ENCODE measurements at regions not wholly inside any gene's neighbourhood (a gene's known extent, or its start where the extent isn't known, plus 50 kb on each side); places are given as distances from the start of the nearest gene placed in this dataset.
A peak's percentile ranks its signal among the peaks of the same experiment; 100 is the strongest.
"Not testable (repeated sequence)": the region's sequence is repeated elsewhere in the genome, so short reads cannot be mapped to it uniquely, and the experiment has no call there.

DNA sequence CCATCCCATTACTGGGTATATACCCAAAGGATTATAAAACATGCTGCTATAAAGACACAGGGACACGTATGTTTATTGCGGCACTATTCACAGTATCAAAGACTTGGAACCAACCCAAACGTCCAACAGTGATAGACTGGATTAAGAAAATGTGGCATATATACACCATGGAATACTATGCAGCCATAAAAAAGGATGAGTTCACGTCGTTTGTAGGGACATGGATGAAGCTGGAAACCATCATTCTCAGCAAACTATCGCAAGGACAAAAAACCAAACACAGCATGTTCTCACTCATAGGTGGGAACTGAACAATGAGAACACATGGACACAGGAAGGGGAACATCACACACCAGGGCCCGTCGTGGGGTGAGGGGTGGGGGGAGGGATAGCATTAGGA, 106.1 kb downstream of the CHD1L start:
- DNase-seq: not testable (repeated sequence)

DNA sequence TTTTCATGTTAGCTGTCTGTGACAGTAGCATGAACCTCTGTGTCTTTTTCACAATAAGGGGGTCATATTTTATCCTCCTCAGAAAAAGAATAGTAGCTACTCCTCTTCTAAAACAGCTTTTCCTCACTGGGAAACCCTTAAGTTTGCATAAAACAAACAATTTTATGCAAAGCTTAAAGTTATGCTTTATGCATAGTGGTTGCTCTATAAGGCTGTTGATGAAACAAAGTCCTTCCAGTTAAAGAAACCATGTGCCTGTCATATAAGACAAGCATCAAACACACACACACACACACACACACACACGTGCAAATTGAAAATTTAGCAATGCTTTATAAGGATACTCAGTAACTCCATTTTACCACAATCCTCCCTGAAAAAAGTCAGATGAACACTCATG, 107.0 kb downstream of the CHD1L start:
- no peak for DNase-seq

DNA sequence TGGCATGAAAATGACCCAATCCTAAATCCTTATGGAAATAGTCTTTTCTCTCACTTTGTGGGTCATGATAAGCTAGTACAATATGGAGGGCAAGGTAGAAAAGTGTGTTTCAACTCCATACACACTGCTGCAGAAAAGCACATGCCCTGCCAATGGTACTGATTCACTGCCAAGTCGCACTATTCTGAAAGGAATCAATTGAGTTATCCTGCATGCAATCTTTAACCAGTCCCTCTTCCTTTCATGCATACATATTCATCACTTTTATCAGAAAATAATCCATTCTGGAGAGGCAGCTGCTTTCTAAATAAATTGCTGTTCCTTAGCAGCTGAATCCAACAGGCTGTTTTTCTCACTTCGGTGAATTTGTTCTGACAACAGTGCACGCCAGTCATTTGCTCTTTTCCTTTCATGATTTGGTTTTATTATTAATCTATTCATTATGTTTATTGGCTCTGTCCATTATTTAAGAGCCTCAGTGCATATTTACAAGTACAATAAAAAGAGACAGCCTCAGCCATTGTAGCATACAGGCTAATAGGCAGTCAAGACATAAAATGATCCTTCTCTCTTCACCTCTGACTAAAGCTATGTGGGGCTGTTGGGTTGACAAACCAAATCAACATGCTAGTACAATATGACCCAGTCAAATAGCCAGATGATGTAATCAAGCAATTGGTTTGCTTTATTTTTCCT, 108.8 kb downstream of the CHD1L start:
- no peak for DNase-seq

DNA sequence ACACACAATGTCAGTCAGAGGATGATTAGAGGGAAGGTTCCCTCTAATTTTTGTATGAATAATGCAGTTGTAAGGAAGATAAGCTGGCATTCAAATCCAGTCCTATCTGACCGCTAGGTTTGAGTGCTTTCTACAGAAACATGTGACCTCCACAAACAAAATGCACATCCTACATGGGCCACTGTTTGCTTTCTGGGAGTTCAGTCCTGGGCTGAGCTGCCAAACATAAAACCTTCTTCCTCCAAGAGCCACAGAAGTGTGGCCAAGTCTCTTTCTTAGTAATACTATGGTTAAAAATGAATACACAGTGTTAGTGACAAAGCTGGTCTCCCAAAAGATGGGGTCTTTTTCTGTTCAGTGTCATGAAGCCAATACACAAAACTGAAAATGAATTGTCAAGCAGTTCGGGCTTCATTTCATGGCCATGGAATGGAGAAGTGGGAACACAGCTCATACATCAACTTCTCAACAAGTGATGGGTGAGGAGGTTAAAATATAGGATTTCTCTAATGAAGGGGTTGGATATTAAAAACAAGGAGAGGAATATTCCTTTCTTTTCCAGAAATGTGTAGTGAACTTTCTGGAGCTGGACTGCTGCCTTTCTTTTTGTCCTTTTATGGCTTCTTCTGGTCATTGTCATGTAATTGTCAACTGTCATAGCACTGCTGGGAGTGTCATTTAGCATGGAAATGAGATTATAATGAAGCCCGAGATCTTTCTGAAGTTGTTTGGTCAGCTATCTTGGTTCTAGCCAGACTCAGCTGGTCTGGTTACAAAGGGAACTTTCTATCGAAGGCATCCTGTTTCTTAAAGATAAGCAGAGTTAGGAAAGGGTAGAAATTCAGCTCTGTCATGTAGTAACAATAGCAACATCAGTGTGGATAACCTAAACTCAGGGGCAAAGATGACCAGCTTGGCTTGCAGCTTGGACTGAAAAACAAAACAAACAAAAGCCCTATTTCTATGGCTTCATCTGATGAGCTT, 135.1 kb downstream of the CHD1L start:
- DNase-seq: no peak

DNA sequence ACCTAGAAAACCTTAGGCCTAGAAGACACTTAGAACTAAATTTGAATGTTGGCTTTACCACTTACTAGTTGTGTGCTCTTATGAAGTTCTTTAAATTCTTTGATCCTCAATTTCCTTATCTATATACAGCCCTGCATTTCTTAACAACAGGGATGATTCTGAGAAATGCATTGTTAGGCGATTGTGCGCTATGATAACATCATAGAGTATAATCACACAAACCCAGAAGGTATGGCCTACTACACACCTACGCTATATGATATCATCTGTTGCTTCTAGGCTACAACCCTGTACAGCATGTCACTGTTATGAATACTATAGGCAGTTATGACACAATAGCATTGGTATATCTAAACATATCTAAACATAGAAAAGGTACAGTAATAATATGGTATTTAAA, 137.4 kb downstream of the CHD1L start:
- DNase-seq: no peak

DNA sequence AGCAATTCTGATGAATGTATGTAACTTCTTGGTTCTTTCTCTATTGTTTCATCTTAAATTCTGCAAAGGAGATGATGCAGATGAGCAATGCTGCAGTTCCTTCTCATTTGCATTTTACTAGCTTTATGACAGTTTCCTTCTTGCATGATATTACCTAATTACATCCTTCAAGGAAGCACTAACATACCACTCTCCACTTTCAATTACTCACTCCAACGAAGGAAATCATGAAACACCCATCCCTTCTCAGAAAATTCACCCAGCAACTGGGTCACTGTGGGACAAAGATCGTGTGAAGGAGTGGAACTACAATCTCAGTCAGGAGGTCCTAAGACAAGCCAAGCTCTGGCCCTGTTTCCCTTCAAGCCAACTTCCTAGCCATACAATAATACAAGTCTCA, 142.3 kb downstream of the CHD1L start:
- DNase-seq: no peak

DNA sequence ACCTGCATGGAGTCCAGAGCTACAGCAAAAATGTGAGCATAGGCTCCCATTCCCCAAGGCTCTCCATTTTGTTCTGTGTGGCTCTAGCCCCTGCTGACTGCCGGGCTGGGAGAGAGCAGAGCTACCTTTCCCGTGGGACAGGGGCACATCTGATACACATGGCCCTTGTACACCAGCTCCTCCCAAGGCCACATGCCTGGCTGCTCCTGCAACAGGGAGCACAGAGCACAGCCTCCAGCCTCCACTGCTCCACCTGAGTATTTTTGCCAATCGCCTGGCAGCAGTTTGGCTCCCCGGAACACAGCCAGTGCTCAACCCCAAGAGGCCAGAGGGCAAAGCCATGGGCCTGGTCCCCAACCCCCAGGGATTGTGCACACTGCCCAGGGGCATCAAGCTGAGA, 146.5 kb downstream of the CHD1L start:
- DNase-seq: no peak

DNA sequence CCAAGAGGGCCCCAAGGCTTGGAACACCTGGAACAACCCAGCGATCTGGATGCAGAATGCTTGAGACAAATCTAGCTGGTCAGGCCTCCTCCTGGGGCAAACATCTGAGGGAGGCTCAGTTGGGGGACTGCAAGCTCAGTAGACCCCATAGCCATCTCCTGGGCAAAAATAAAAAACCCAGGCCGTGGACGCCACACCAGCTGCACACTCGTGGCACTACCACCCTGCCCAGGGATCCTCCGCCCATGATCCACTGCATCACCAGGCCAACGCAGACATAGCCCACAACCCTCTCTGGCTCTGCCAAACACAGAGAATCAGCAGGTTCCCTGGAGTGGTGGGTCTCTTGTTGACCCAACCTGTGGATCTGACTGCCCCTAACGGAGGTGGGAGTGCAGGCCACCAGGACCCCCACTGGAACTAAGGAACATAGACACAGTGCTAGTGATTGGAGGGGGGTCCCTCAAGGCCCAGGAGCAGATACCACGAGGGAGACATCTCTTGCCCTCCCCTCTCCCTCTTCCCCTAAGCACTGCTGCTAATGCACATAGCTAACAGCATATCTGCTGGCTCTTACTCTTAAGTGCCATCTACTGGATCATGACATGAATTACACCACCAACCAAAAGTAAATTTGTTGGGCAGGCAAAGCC, 147.2 kb downstream of the CHD1L start:
- peak; percentile 65 to 71 for DNase-seq

DNA sequence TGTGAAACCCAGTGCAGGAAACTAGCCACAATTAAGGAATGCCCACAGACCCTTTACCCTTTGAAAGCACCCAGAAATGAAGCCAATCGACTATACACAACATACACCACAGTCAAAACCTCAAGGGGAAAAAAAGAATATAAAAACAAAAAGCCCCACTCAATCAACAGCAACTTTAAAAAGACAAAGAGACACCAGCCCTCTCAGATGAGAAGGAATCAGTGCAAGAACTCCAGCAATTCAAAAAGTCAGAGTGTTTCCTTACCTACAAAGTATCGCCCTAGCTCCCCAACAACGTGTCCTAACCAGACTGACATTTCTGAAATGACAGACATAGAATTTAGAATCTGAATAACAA, 147.7 kb downstream of the CHD1L start:
- DNase-seq: no peak

DNA sequence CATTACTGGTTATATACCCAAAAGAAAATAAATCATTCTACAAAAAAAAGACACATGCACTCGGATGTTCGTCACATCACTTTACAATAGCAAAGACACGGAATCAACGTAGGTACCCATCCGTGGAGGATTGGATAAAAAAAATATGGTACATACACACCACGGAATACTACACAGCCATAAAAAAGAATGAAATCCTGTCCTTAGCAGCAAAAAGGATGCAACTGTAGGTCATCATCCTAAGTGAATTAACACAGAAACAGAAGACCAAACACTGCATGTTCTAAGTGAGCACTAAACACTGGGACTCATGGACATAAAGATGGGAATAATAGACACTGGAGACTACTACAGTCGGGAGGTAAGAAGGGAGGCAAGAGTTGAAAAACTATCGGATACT, 148.6 kb downstream of the CHD1L start:
- no peak for DNase-seq

DNA sequence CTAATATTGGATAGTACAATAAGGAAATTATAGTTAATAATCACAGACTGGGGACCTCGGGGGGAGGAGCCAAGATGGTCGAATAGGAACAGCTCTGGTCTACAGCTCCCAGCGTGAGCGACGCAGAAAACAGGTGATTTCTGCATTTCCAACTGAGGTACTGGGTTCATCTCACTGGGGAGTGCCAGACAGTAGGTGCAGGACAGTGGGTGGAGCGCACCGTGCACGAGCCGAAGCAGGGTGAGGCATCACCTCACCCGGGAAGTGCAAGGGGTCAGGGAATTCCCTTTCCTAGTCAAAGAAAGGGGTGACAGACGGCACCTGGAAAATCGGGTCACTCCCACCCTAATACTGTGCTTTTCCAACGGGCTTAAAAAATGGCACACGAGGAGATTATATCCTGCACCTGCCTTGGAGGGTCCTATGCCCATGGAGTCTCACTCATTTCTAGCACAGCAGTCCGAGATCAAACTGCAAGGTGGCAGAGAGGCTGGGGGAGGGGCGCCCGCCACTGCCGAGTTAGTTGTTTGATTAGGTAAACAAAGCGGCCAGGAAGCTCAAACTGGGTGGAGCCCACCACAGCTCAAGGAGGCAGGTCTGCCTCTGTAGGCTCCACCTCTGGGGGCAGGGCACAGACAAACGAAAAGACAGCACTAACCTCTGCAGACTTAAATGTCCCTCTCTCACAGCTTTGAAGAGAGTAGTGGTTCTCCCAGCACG, 138.8 kb upstream of the BCL9 start:
- peak; percentile 30 to 42 for DNase-seq

DNA sequence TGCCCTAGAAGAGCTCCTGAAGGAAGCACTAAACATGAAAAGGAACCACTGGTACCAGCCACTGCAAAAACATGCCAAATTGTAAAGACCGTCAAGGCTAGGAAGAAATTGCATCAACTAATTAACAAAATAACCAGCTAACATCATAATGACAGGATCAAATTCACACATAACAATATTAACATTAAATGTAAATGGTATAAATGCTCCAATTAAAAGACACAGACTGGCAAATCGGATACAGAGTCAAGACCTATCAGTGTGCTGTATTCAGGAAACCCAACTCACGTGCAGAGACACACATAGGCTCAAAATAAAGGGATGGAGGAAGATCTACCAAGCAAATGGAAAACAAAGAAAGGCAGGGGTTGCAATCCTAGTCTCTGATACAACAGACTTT, 137.0 kb upstream of the BCL9 start:
- not testable (repeated sequence) for DNase-seq

DNA sequence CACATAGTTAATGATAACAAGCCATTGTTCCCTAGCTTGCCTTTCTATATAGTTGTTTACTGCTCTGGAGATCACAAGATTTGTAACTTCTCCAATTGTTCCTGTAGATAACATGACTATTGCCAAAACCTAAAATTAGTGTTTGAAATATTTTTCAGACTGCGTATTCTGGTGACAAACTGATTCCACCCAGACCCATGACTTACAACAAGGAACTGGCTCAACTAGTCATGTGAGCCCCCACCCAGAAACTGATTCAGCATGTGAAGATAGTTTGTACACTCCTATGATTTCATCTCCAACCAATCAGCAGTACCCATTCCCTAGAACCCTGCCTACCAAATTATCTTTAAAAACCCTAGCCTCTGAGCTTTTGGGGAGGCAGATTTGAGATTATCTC, 131.4 kb upstream of the BCL9 start:
- no peak for DNase-seq

DNA sequence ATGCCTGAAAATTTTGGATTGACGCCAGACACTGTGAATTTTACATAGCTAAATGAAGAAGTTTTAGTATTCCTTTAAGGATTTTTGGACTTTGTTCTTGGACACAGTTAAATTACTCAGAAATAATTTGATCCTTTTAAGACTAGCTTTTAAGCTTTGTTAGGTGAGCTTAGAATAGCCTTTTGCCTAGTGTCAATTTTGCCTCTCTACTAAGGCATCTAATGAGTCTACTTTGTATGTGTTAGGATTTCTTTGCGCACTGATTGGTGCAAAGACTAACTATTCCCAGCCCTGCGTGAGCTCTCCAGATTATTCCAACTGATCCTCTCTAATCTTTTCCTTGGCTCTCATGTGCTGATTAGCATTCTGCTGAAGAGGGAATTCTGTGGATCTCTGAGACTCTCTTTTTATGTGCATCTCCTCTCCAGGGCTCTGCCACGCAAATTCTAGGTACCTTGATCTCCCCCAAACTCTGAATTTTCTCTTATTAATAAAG, 128.1 kb upstream of the BCL9 start:
- DNase-seq: no peak

DNA sequence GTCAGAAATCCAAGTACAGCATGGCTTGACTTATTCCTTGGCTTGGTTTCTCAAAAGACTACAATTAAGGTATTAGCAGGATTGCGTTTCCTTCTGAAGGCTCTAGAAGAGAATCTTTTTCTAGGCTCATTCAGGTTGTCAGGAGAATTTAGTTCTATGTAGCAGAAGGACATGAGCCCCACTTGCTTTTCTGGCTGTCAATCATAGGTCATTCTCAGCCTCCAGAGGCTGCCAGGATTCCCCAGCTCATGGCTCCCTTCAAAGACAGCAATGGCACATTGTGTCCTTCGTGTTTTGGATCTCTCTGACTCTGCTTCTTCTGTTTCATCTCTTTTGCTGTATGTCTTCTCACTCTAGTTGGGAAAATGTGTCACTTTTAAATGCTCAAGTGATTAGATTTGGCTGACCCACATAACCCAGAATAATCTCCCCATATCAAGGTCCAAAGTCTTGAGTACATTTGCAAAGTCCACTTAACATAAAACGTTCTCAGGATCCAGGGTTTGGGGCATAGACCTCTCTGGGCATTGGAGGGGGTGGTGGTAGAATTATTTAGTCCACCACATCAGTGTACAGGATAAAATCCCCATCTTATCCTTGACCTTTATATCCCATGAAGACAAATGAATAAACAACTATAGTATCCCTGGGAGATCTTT, 126.7 kb upstream of the BCL9 start:
- DNase-seq: no peak

DNA sequence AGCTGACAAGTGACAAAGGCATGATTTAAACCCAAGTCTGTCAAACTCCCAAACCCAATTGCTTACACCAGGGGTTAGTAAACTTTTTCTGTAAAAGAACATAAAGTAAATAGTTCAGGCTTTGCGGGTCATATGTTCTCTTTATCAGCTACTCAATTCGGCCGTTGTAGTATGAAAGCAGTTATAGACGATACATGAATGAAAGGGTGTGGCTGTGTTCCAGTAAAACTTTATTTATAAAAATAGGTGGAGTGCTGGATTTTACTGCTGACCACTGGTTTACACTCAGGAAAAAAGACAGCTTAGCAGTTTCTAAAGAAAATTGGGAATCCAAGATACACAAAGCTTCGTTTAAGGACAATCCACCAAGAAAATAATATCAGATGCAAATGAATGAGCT, 124.3 kb upstream of the BCL9 start:
- DNase-seq: no peak

DNA sequence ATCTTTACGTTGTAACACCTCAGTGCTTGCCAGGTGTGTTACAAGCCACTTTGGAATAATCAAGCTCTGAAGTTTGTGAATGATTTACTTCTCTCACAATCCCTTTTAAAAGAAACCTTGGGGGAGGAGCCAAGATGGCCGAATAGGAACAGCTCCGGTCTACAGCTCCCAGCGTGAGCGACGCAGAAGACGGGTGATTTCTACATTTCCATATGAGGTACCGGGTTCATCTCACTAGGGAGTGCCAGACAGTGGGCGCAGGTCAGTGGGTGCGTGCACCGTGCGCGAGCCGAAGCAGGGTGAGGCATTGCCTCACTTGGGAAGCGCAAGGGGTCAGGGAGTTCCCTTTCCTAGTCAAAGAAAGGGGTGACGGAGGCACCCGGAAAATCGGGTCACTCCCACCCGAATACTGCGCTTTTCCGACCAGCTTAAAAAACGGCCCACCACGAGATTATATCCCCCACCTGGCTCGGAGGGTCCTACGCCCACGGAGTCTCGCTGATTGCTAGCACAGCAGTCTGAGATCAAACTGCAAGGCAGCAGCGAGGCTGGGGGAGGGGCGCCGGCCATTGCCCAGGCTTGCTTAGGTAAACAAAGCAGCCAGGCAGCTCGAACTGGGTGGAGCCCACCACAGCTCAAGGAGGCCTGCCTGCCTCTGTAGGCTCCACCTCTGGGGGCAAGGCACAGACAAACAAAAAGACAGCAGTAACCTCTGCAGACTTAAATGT, 118.0 kb upstream of the BCL9 start:
- peak; percentile 36 to 60 for DNase-seq

DNA sequence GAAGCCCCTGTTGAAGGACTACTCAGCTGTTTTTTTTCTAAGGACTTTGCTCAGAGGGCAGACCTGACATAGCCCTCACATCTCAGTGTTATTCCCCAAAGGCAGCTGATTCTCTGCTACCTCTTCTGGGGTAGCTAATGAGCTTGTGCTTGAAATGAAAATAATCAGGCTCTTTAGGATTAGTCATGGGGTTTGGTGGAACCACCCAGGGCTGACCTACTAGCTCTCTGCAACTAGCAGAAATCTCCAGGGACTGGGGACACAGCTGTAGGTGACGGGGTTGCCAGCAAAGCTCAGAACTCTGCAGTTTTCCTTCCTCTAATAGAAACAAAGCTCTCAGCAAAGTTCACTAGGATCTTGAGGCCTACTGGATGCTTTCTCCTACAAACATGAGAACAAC, 106.4 kb upstream of the BCL9 start:
- DNase-seq: no peak

DNA sequence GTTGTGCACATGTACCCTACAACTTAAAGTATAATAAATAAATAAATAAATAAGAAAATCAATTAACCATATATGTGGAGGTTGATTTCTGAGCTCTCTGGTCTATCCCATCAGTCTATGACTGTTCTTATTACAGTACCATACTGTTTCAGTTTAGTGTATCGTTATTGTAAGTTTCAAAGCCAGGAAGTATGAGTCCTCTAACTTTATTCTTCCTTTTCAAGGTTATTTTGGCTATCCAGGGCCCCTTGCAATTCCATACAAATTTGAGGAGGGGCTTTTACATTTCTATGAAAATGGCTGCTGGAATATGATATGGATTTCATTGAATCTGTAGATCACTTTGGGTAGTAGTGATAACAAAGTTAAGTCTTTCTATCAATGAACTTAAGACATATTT, 96.9 kb upstream of the BCL9 start:
- DNase-seq: no peak

DNA sequence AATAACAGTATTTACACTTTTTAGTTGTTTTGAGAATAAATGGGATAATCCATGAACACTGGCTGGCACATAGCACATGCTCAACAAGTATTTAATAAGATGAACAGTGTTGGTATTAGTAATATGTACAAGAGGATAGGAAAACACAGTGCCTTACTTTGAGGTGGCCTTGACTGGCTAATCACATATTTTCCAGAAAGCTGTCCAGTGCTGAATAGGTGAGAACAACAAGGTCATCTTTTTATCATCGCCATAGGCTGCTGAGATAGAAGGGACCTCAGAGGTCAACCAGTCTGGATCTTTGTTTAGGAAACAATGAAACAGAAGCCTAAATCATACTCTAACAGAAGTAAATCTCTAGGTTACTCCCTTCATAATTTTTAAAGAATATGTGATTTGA, 89.7 kb upstream of the BCL9 start:
- DNase-seq: no peak

DNA sequence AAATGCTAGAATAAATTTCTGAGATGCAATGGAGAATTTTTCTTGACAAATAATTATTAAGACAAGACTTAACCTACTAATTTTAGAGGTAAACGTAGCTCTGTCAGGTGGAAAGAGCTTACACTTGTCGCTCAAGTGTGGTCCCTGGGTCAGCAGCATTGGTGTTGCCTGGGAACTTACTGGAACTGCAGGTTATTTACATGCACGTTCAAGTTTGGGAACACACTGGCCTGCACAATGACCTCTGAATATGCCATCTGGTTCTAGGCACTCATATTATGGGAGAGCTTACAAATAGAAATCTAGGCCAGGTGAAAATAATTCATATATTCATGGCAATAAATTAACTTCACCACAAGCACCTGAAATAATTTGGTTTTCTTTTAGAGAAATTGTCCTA, 88.5 kb upstream of the BCL9 start:
- DNase-seq: no peak

DNA sequence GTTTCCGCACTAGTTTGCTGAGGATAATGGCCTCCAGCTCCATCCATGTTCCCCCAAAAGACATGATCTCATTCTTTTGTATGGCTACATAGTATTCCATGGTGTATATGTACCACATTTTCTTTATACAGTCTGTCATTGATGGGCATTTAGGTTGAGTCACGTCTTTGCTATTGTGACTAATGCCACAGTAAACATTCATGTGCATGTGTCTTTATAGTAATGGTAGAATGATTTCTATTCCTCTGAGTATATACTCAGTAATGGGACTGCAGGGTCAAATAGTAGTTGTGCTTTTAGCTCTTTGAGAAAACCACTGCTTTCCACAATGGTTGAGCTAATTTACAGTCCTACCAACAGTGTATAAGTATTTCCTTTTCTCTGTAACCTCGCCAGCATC, 78.3 kb upstream of the BCL9 start:
- DNase-seq: no peak
